ENCODE measurements at regions not wholly inside any gene's neighbourhood (a gene's known extent, or its start where the extent isn't known, plus 50 kb on each side); places are given as distances from the start of the nearest gene placed in this dataset.

- no peaks in the 10 kb centered on the region for H3K27me3 ChIP-seq (ENCODE audit: insufficient read depth, low read depth)
- no TSS peak for BruUV-seq (replicated peaks)
- H3K4me3 ChIP-seq = no peak overlapping the region
- peaks cover 39% of the 10 kb centered on the region for H3K36me3 ChIP-seq (ENCODE audit: low read depth)
- no peak for DNase-seq
- peaks cover 7% of the 10 kb centered on the region; the same call in 1 of the 2 replicates for H3K9me3 ChIP-seq (ENCODE audit: insufficient read depth, low read depth)
- H4K20me1 ChIP-seq (ENCODE audit: insufficient read depth) = peaks cover 20% of the 10 kb centered on the region
- intact Hi-C loops (cut with micrococcal nuclease; ENCODE audit: unreplicated experiment) = no loop called here
- POLR2A ChIA-PET (ENCODE audit: unreplicated experiment) = no interaction called here
- H3K27ac ChIP-seq = no peak overlapping the region
- peaks cover 100% of the 10 kb centered on the region for H3K79me2 ChIP-seq (ENCODE audit: low read depth)
- CTCF ChIA-PET = no interaction called here
- no peak overlapping the region for H3K4me2 ChIP-seq
- H3K9me2 ChIP-seq (ENCODE audit: insufficient read depth) = no peaks in the 10 kb centered on the region
- TF ChIP-seq CTCF (conservative IDR thresholded peaks at IDR 0.05) (no peak), EZH2 (IDR thresholded peaks at IDR 0.05; ENCODE audit: low read depth) (no peak)
- no peaks in the 10 kb centered on the region for H3K4me1 ChIP-seq (replicated peaks; ENCODE audit: insufficient read depth)
- no peak overlapping the region for H2AFZ ChIP-seq
- H3F3A ChIP-seq (ENCODE audit: insufficient read depth, low read depth) = peaks cover 4% of the 10 kb centered on the region; the same call in 1 of the 2 replicates
Observed at GRCh38 chr14:71331403-71331802, 424.1 kb downstream of the PCNX1 start.

DNA sequence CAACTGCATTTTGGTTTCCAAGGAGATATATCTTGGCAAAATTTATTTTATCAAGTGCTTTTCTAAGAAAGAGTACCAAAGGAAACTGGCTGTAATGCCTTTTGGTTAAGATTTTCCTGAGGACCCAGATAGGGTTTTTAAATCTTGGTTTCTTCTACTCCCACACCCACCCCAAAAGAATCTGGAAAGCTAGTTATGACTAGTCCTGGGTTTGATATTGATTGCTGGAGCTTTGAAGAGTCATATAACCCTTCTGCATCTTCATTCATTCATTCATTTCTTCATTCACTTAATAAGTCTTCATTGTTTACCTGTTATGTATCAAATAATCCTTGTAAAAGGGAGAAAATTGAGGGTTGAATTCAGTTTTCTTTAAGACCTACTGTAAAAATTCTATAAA, 425.2 kb downstream of the PCNX1 start:
- POLR2A ChIA-PET (ENCODE audit: unreplicated experiment) = no interaction called here
- Histone ChIP-seq H3K9me2 (ENCODE audit: insufficient read depth) (no peaks in the 10 kb centered on the region), H3K9me3 (ENCODE audit: insufficient read depth, low read depth) (peaks cover 7% of the 10 kb centered on the region; the same call in 1 of the 2 replicates), H3F3A (ENCODE audit: insufficient read depth, low read depth) (peaks cover 4% of the 10 kb centered on the region; the same call in 1 of the 2 replicates), H4K20me1 (ENCODE audit: insufficient read depth) (peaks cover 20% of the 10 kb centered on the region), H3K4me2 (no peak overlapping the region), H3K79me2 (ENCODE audit: low read depth) (peaks cover 100% of the 10 kb centered on the region), H3K36me3 (ENCODE audit: low read depth) (peaks cover 47% of the 10 kb centered on the region), H3K4me3 (no peak overlapping the region), H3K4me1 (replicated peaks; ENCODE audit: insufficient read depth) (no peaks in the 10 kb centered on the region), H2AFZ (no peak overlapping the region), H3K27me3 (ENCODE audit: insufficient read depth, low read depth) (no peaks in the 10 kb centered on the region), H3K27ac (no peak overlapping the region)
- DNase-seq = no peak
- TF ChIP-seq CTCF (conservative IDR thresholded peaks at IDR 0.05) (no peak), EZH2 (IDR thresholded peaks at IDR 0.05; ENCODE audit: low read depth) (no peak)
- BruUV-seq (replicated peaks) = no TSS peak
- CTCF ChIA-PET = no interaction called here
- intact Hi-C loops (cut with micrococcal nuclease; ENCODE audit: unreplicated experiment) = no loop called here

- BruUV-seq (replicated peaks) = no TSS peak
- peaks cover 99% of the 10 kb centered on the region for H3K79me2 ChIP-seq (ENCODE audit: low read depth)
- no peak overlapping the region for H3K4me3 ChIP-seq
- no peak overlapping the region for H3K4me2 ChIP-seq
- TF ChIP-seq EZH2 (IDR thresholded peaks at IDR 0.05; ENCODE audit: low read depth) (no peak), CTCF (conservative IDR thresholded peaks at IDR 0.05) (no peak)
- H2AFZ ChIP-seq = no peak overlapping the region
- 0 out of 2 replicates have a peak, but pooled peaks cover 4% of the 10 kb centered on the region for H3F3A ChIP-seq (ENCODE audit: insufficient read depth, low read depth)
- POLR2A ChIA-PET (ENCODE audit: unreplicated experiment) = no interaction called here
- no peaks in the 10 kb centered on the region for H3K27me3 ChIP-seq (ENCODE audit: insufficient read depth, low read depth)
- no peaks in the 10 kb centered on the region for H3K9me2 ChIP-seq (ENCODE audit: insufficient read depth)
- DNase-seq = no peak
- no peak overlapping the region for H3K27ac ChIP-seq
- intact Hi-C loops (cut with micrococcal nuclease; ENCODE audit: unreplicated experiment) = no loop called here
- H4K20me1 ChIP-seq (ENCODE audit: insufficient read depth) = peaks cover 25% of the 10 kb centered on the region
- H3K9me3 ChIP-seq (ENCODE audit: insufficient read depth, low read depth) = peaks cover 7% of the 10 kb centered on the region; the same call in 1 of the 2 replicates
- no peaks in the 10 kb centered on the region for H3K4me1 ChIP-seq (replicated peaks; ENCODE audit: insufficient read depth)
- CTCF ChIA-PET = no interaction called here
- peaks cover 39% of the 10 kb centered on the region for H3K36me3 ChIP-seq (ENCODE audit: low read depth)
Observed at GRCh38 chr14:71333705-71334104, 426.4 kb downstream of the PCNX1 start.

All from PC-9 (cell line).